Stimulated activated naive B cell treated with anti-CD40 and anti-IgM and Interleukin-4, amounts not matched to agents 10 μg/mL and 1 μg/mL and 100 μg/mL, for 72 hours (primary cell): ENCODE measurements at regions not wholly inside any gene's neighbourhood (a gene's known extent, or its start where the extent isn't known, plus 50 kb on each side); places are given as distances from the start of the nearest gene placed in this dataset.
"Not testable (repeated sequence)": the region's sequence is repeated elsewhere in the genome, so short reads cannot be mapped to it uniquely, and the experiment has no call there.

Experiments
- ATAC-seq, 2 donors: fragments of 150-1000 bp; cut with Tn5 transposase; replicated peaks; 2 replicates each; pipeline ENCODE4 v1.10.0; 2021; ENCODE audit warnings: moderate library complexity in 1 of 2
- DNase-seq: peaks from one replicate; pipeline ENCODE4 v3.0.0; 2021
- H3K27ac Mint-ChIP-seq: one replicate; pipeline ENCODE4 v1.8.0; 2022; ENCODE audit warnings: mild to moderate bottlenecking, mixed read lengths
- H3K27me3 Mint-ChIP-seq, 2 donors: one replicate each; pipeline ENCODE4 v1.8.0; 2022; ENCODE audit warnings: mixed read lengths in 2 of 2
- H3K36me3 Mint-ChIP-seq, 2 donors: one replicate each; pipeline ENCODE4 v1.8.0; 2022; ENCODE audit warnings: mixed read lengths in 2 of 2, mild to moderate bottlenecking in 1 of 2
- H3K4me1 Mint-ChIP-seq, 2 donors: one replicate each; pipeline ENCODE4 v1.8.0; 2022; ENCODE audit warnings: mixed read lengths in 2 of 2, mild to moderate bottlenecking in 1 of 2
- H3K4me3 Mint-ChIP-seq, 2 donors: one replicate each; pipeline ENCODE4 v1.8.0; 2022; ENCODE audit warnings: mild to moderate bottlenecking in 2 of 2, mixed read lengths in 2 of 2, moderate library complexity in 1 of 2
- H3K9me3 Mint-ChIP-seq, 2 donors: one replicate each; pipeline ENCODE4 v1.8.0; 2022; ENCODE audit warnings: mixed read lengths in 2 of 2, mild to moderate bottlenecking in 1 of 2

GRCh38 chr2:186399082-186399644, 86.9 kb upstream of the ZC3H15 start:
- ATAC-seq (peak in 1 of 2 donors; percentile 33), DNase-seq (no peak)
- H3K36me3 Mint-ChIP-seq = peaks cover 0 to 23% of the 10 kb centered on the region in 2 donors
- peaks cover 9 to 11% of the 10 kb centered on the region in 2 donors for H3K9me3 Mint-ChIP-seq
- H3K4me3 Mint-ChIP-seq = no peak overlapping the region
- no peaks in the 10 kb centered on the region for H3K27me3 Mint-ChIP-seq
- H3K4me1 Mint-ChIP-seq = no peaks in the 10 kb centered on the region
- no peak overlapping the region for H3K27ac Mint-ChIP-seq

GRCh38 chr2:186405842-186406241, 80.2 kb upstream of the ZC3H15 start:
- peaks cover 14 to 24% of the 10 kb centered on the region in 2 donors for H3K36me3 Mint-ChIP-seq
- no peak overlapping the region for H3K27ac Mint-ChIP-seq
- H3K27me3 Mint-ChIP-seq = no peaks in the 10 kb centered on the region
- no peaks in the 10 kb centered on the region for H3K4me1 Mint-ChIP-seq
- peaks cover 2 to 7% of the 10 kb centered on the region in 2 donors for H3K9me3 Mint-ChIP-seq
- DNase-seq (no peak), ATAC-seq (no peak)
- H3K4me3 Mint-ChIP-seq = no peak overlapping the region

GRCh38 chr2:186407611-186408010, 78.4 kb upstream of the ZC3H15 start:
- peaks cover 4 to 11% of the 10 kb centered on the region in 2 donors for H3K9me3 Mint-ChIP-seq
- peaks cover 17 to 35% of the 10 kb centered on the region in 2 donors for H3K36me3 Mint-ChIP-seq

GRCh38 chr2:186410802-186411201, 75.3 kb upstream of the ZC3H15 start:
- Mint-ChIP-seq H3K36me3 (peaks cover 22 to 38% of the 10 kb centered on the region in 2 donors), H3K9me3 (peaks cover 7 to 14% of the 10 kb centered on the region in 2 donors), H3K4me3 (no peak overlapping the region), H3K27me3 (no peaks in the 10 kb centered on the region), H3K27ac (no peak overlapping the region), H3K4me1 (peaks cover 0 to 5% of the 10 kb centered on the region in 2 donors)
- no peak for ATAC-seq
- no peak for DNase-seq

More at GRCh38 chr2:186407611-186408010, 78.4 kb upstream of the ZC3H15 start:
- Mint-ChIP-seq H3K4me3 (no peak overlapping the region), H3K27me3 (no peaks in the 10 kb centered on the region), H3K27ac (no peak overlapping the region), H3K4me1 (peaks cover 0 to 5% of the 10 kb centered on the region in 2 donors)
- ATAC-seq (no peak), DNase-seq (no peak)

GRCh38 chr2:186422226-186422625, 63.8 kb upstream of the ZC3H15 start:
- H3K27me3 Mint-ChIP-seq = no peaks in the 10 kb centered on the region
- no peaks in the 10 kb centered on the region for H3K9me3 Mint-ChIP-seq
- no peak for DNase-seq
- no peak for ATAC-seq
- H3K4me3 Mint-ChIP-seq = no peak overlapping the region
- H3K27ac Mint-ChIP-seq = no peak overlapping the region
- peaks cover 12% of the 10 kb centered on the region in 2 donors for H3K36me3 Mint-ChIP-seq
- peaks cover 18 to 27% of the 10 kb centered on the region in 2 donors for H3K4me1 Mint-ChIP-seq

GRCh38 chr2:186423481-186423880, 62.6 kb upstream of the ZC3H15 start:
- H3K4me1 Mint-ChIP-seq = peaks cover 21 to 27% of the 10 kb centered on the region in 2 donors
- no peak for ATAC-seq

GRCh38 chr2:186424265-186424664, 61.8 kb upstream of the ZC3H15 start:
- H3K4me1 Mint-ChIP-seq = peaks cover 21 to 26% of the 10 kb centered on the region in 2 donors
- H3K27me3 Mint-ChIP-seq = no peaks in the 10 kb centered on the region
- ATAC-seq (no peak), DNase-seq (no peak)
- no peak overlapping the region for H3K4me3 Mint-ChIP-seq
- H3K27ac Mint-ChIP-seq = no peak overlapping the region
- H3K36me3 Mint-ChIP-seq = no peaks in the 10 kb centered on the region
- no peaks in the 10 kb centered on the region for H3K9me3 Mint-ChIP-seq

More at GRCh38 chr2:186423481-186423880, 62.6 kb upstream of the ZC3H15 start:
- Mint-ChIP-seq H3K36me3 (peaks cover 3 to 4% of the 10 kb centered on the region in 2 donors), H3K9me3 (no peaks in the 10 kb centered on the region), H3K4me3 (no peak overlapping the region), H3K27me3 (no peaks in the 10 kb centered on the region), H3K27ac (no peak overlapping the region)
- no peak for DNase-seq

GRCh38 chr2:186425576-186425975, 60.5 kb upstream of the ZC3H15 start:
- H3K27ac Mint-ChIP-seq = no peak overlapping the region
- H3K36me3 Mint-ChIP-seq = no peaks in the 10 kb centered on the region
- no peak for ATAC-seq
- no peaks in the 10 kb centered on the region for H3K9me3 Mint-ChIP-seq
- H3K27me3 Mint-ChIP-seq = no peaks in the 10 kb centered on the region
- H3K4me1 Mint-ChIP-seq = peaks cover 17% of the 10 kb centered on the region in 2 donors
- DNase-seq = no peak
- H3K4me3 Mint-ChIP-seq = no peak overlapping the region

- DNase-seq (no peak), ATAC-seq (peak; percentile 94 to 96)
- Mint-ChIP-seq H3K4me1 (peaks cover 15% of the 10 kb centered on the region in 2 donors), H3K36me3 (no peaks in the 10 kb centered on the region), H3K27me3 (no peaks in the 10 kb centered on the region), H3K4me3 (no peak overlapping the region), H3K27ac (peak overlapping the region; percentile 1), H3K9me3 (no peaks in the 10 kb centered on the region)
Observed at GRCh38 chr2:186426153-186427016, 59.7 kb upstream of the ZC3H15 start.

GRCh38 chr2:186427017-186427350, 59.1 kb upstream of the ZC3H15 start:
- ATAC-seq = peak; percentile 61 to 66
- peaks cover 15% of the 10 kb centered on the region in 2 donors for H3K4me1 Mint-ChIP-seq
- H3K27ac Mint-ChIP-seq, H3K4me3 Mint-ChIP-seq, H3K9me3 Mint-ChIP-seq, H3K27me3 Mint-ChIP-seq, H3K36me3 Mint-ChIP-seq, DNase-seq: not testable (repeated sequence)

- ATAC-seq (no peak), DNase-seq (no peak)
- no peak overlapping the region for H3K27ac Mint-ChIP-seq
- H3K9me3 Mint-ChIP-seq = peaks cover 0 to 2% of the 10 kb centered on the region in 2 donors
- H3K4me1 Mint-ChIP-seq = peaks cover 15% of the 10 kb centered on the region in 2 donors
- H3K36me3 Mint-ChIP-seq = peaks cover 5 to 9% of the 10 kb centered on the region in 2 donors
- H3K4me3 Mint-ChIP-seq = no peak overlapping the region
- H3K27me3 Mint-ChIP-seq = no peaks in the 10 kb centered on the region
Observed at GRCh38 chr2:186427970-186428369, 58.1 kb upstream of the ZC3H15 start.

- ATAC-seq (peak in 1 of 2 donors; percentile 22), DNase-seq (no peak)
- Mint-ChIP-seq H3K4me1 (peaks cover 11 to 15% of the 10 kb centered on the region in 2 donors), H3K36me3 (peaks cover 6 to 9% of the 10 kb centered on the region in 2 donors), H3K27ac (no peak overlapping the region), H3K4me3 (no peak overlapping the region), H3K9me3 (peaks cover 0 to 2% of the 10 kb centered on the region in 2 donors), H3K27me3 (no peaks in the 10 kb centered on the region)
Observed at GRCh38 chr2:186429104-186429503, 57.0 kb upstream of the ZC3H15 start.

GRCh38 chr2:186431306-186431705, 54.8 kb upstream of the ZC3H15 start:
- Mint-ChIP-seq H3K9me3 (peaks cover 0 to 2% of the 10 kb centered on the region in 2 donors), H3K36me3 (peaks cover 15 to 26% of the 10 kb centered on the region in 2 donors), H3K27me3 (no peaks in the 10 kb centered on the region), H3K4me1 (peaks cover 7 to 9% of the 10 kb centered on the region in 2 donors), H3K4me3 (no peak overlapping the region), H3K27ac (no peak overlapping the region)
- no peak for ATAC-seq
- no peak for DNase-seq

GRCh38 chr2:186433040-186433439, 53.0 kb upstream of the ZC3H15 start:
- ATAC-seq = no peak
- DNase-seq = no peak
- Mint-ChIP-seq H3K4me1 (peaks cover 0 to 2% of the 10 kb centered on the region in 2 donors), H3K27me3 (no peaks in the 10 kb centered on the region), H3K9me3 (peaks cover 0 to 7% of the 10 kb centered on the region in 2 donors), H3K36me3 (peaks cover 27 to 42% of the 10 kb centered on the region in 2 donors), H3K4me3 (no peak overlapping the region), H3K27ac (no peak overlapping the region)
